ENCODE measurements at regions not wholly inside any gene's neighbourhood (a gene's known extent, or its start where the extent isn't known, plus 50 kb on each side); places are given as distances from the start of the nearest gene placed in this dataset.

DNA sequence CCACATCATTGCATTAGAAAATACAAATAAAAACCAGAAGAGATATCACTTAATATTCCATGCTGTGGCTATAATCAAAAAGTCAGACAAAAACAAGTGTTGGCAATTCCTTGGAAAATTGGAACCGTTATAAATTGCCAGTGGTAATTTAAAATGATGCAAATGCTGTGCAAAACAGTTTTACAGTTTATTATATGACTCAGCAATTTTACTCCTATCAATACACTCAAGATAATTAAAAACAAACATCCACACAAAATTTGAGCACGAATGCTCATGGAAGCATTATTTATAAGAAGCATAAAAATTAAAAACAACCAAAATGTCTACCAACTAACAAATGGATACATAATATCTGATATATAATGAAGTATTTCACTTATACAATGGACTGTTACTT, 728.8 kb downstream of the CBLN2 start:
- H3K27ac ChIP-seq (ENCODE audit: insufficient read depth in 1 of 2, low read depth in 1 of 2, low read length in 2 of 2, poor library complexity in 1 of 2, severe bottlenecking in 2 of 2), result no peak overlapping the region
- CTCF ChIA-PET, result no interaction called here
- DNase-seq, result no peak
- H3K9me3 ChIP-seq (ENCODE audit: control extremely low read depth in 1 of 5, control insufficient read depth in 4 of 5, insufficient read depth in 2 of 5, low read depth in 1 of 5, low read length in 4 of 5), result no peaks in the 10 kb centered on the region
- no peaks in the 10 kb centered on the region for H3K36me3 ChIP-seq (ENCODE audit: control insufficient read depth in 4 of 4, insufficient read depth in 4 of 4, low read length in 3 of 4)
- no peak overlapping the region for H3K4me3 ChIP-seq (ENCODE audit: control insufficient read depth in 1 of 7, extremely low read depth in 1 of 7, insufficient read depth in 4 of 7, low read depth in 2 of 7, low read length in 6 of 7)
- WGBS (ENCODE audit: insufficient coverage), result no CpG with 5 or more reads among the region's 2 CpGs
- H3K27me3 ChIP-seq (replicated peaks in 2 of 5; ENCODE audit: control insufficient read depth in 4 of 5, insufficient read depth in 5 of 5, low read length in 4 of 5), result no peaks in the 10 kb centered on the region
- H3K4me1 ChIP-seq (ENCODE audit: control extremely low read depth in 1 of 4, control insufficient read depth in 4 of 4, insufficient read depth in 4 of 4, low read length in 3 of 4), result no peaks in the 10 kb centered on the region
- POLR2A ChIA-PET, result no interaction called here

DNA sequence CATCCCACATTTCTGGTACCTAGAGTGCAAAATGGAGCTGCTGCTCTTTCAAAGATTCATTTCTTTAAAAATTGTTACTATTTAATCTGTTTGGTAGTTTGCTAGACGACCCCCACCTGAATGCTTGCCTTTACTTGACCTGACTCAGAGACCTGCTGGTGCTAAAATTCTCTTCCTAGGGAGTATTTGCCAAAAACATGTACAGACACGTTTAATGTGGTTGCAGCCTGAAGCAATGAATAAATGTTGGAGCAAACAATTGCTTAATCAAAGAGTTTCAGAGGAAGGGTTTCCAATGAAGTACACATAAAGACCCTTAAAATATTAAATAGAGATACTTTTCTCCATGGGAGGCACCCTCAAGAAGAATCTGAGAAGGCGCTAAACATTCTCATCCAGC, 734.4 kb downstream of the CBLN2 start:
- no peaks in the 10 kb centered on the region for H3K36me3 ChIP-seq (ENCODE audit: control insufficient read depth in 4 of 4, insufficient read depth in 4 of 4, low read length in 3 of 4)
- H3K27ac ChIP-seq (ENCODE audit: insufficient read depth in 1 of 2, low read depth in 1 of 2, low read length in 2 of 2, poor library complexity in 1 of 2, severe bottlenecking in 2 of 2), result no peak overlapping the region
- CTCF ChIA-PET, result no interaction called here
- no peak overlapping the region for H3K4me3 ChIP-seq (ENCODE audit: control insufficient read depth in 1 of 7, extremely low read depth in 1 of 7, insufficient read depth in 4 of 7, low read depth in 2 of 7, low read length in 6 of 7)
- no peak for DNase-seq
- POLR2A ChIA-PET, result no interaction called here
- 89% methylated on average over 3 of the region's 3 CpGs for WGBS (ENCODE audit: insufficient coverage)
- H3K9me3 ChIP-seq (ENCODE audit: control extremely low read depth in 1 of 5, control insufficient read depth in 4 of 5, insufficient read depth in 2 of 5, low read depth in 1 of 5, low read length in 4 of 5), result no peaks in the 10 kb centered on the region
- H3K27me3 ChIP-seq (replicated peaks in 2 of 5; ENCODE audit: control insufficient read depth in 4 of 5, insufficient read depth in 5 of 5, low read length in 4 of 5), result no peaks in the 10 kb centered on the region
- H3K4me1 ChIP-seq (ENCODE audit: control extremely low read depth in 1 of 4, control insufficient read depth in 4 of 4, insufficient read depth in 4 of 4, low read length in 3 of 4), result no peaks in the 10 kb centered on the region

DNA sequence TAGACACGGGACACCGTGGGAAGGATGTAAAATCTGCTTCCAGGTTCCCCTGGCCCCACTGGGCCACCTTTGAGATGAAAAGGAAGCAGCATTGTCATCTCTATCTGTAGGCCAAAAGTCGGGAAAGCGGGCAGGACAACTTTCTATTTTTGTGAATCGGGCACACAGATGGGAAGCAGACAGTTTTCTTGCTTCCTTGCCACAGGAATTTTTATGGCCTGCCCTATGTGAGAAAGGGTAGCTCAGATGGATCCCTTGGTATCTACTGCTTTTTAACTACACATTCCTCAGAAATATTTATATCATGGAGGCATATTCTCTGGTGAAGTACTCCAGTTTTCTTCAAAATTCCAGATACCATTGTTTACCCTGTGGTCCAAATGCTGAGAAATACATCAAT, 735.5 kb downstream of the CBLN2 start:
- Histone ChIP-seq H3K27ac (ENCODE audit: insufficient read depth in 1 of 2, low read depth in 1 of 2, low read length in 2 of 2, poor library complexity in 1 of 2, severe bottlenecking in 2 of 2) (no peak overlapping the region), H3K27me3 (replicated peaks in 2 of 5; ENCODE audit: control insufficient read depth in 4 of 5, insufficient read depth in 5 of 5, low read length in 4 of 5) (no peaks in the 10 kb centered on the region), H3K9me3 (ENCODE audit: control extremely low read depth in 1 of 5, control insufficient read depth in 4 of 5, insufficient read depth in 2 of 5, low read depth in 1 of 5, low read length in 4 of 5) (no peaks in the 10 kb centered on the region), H3K36me3 (ENCODE audit: control insufficient read depth in 4 of 4, insufficient read depth in 4 of 4, low read length in 3 of 4) (no peaks in the 10 kb centered on the region), H3K4me1 (ENCODE audit: control extremely low read depth in 1 of 4, control insufficient read depth in 4 of 4, insufficient read depth in 4 of 4, low read length in 3 of 4) (no peaks in the 10 kb centered on the region), H3K4me3 (ENCODE audit: control insufficient read depth in 1 of 7, extremely low read depth in 1 of 7, insufficient read depth in 4 of 7, low read depth in 2 of 7, low read length in 6 of 7) (no peak overlapping the region)
- POLR2A ChIA-PET, result no interaction called here
- DNase-seq, result no peak
- CTCF ChIA-PET, result no interaction called here
- 71% methylated on average over 4 of the region's 5 CpGs for WGBS (ENCODE audit: insufficient coverage)

DNA sequence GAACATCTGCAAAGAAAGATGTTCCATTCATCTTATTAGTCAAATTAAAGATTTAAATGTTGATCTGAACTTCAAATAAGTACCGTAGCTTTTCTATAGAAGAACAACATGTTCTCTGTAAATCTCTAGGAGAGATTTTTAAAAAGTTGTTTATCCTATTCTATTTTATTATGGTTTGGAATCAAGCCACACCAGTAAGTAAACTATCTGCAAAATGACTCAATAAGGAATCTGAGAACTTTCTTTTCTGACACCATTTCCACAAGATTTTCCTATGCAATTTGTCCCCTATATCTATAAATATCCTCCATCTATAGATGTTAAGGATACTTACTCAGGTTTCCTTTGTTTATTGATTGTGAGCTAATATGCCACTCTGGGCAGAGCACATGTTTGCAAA, 736.6 kb downstream of the CBLN2 start:
- no peak for DNase-seq
- no CpG with 5 or more reads among the region's 1 CpG for WGBS (ENCODE audit: insufficient coverage)
- no peak overlapping the region for H3K27ac ChIP-seq (ENCODE audit: insufficient read depth in 1 of 2, low read depth in 1 of 2, low read length in 2 of 2, poor library complexity in 1 of 2, severe bottlenecking in 2 of 2)
- ChIA-PET POLR2A (no interaction called here), CTCF (no interaction called here)
- no peak overlapping the region for H3K4me3 ChIP-seq (ENCODE audit: control insufficient read depth in 1 of 7, extremely low read depth in 1 of 7, insufficient read depth in 4 of 7, low read depth in 2 of 7, low read length in 6 of 7)
- H3K36me3 ChIP-seq (ENCODE audit: control insufficient read depth in 4 of 4, insufficient read depth in 4 of 4, low read length in 3 of 4), result no peaks in the 10 kb centered on the region
- H3K4me1 ChIP-seq (ENCODE audit: control extremely low read depth in 1 of 4, control insufficient read depth in 4 of 4, insufficient read depth in 4 of 4, low read length in 3 of 4), result no peaks in the 10 kb centered on the region
- H3K27me3 ChIP-seq (replicated peaks in 2 of 5; ENCODE audit: control insufficient read depth in 4 of 5, insufficient read depth in 5 of 5, low read length in 4 of 5), result no peaks in the 10 kb centered on the region
- H3K9me3 ChIP-seq (ENCODE audit: control extremely low read depth in 1 of 5, control insufficient read depth in 4 of 5, insufficient read depth in 2 of 5, low read depth in 1 of 5, low read length in 4 of 5), result no peaks in the 10 kb centered on the region

DNA sequence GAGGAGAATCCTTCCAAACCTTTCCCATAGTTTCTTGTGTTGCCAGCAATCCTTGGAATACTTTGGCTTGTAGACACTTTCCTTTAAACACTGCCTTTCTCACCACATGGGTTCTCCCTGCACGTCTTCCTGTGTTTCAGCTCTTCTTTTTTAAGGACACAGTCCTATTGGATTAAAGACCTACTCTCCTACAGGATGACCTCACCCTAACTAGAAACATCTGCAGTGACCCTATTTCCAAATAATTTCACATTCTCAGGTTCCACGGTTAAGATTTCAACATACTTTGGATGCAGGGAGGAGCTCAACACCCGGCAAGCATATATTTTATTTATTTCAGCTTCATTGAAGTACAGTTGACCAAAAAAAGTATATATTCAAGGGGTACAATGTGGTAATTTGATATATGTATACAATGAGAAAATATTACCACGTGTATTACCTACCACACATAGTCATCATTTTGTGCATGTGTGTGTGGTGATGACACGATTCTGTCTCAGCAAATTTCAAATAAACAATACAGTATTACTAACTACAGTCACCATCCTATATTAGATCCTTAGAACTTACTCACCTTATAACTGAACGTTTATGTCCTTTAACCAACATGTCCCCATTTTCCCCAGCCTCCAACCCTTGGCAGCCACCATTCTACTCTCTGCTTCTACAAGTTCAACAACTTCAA, 745.0 kb downstream of the CBLN2 start:
- Histone ChIP-seq H3K27me3 (replicated peaks in 2 of 5; ENCODE audit: control insufficient read depth in 4 of 5, insufficient read depth in 5 of 5, low read length in 4 of 5) (no peaks in the 10 kb centered on the region), H3K36me3 (ENCODE audit: control insufficient read depth in 4 of 4, insufficient read depth in 4 of 4, low read length in 3 of 4) (no peaks in the 10 kb centered on the region), H3K4me1 (ENCODE audit: control extremely low read depth in 1 of 4, control insufficient read depth in 4 of 4, insufficient read depth in 4 of 4, low read length in 3 of 4) (no peaks in the 10 kb centered on the region), H3K4me3 (ENCODE audit: control insufficient read depth in 1 of 7, extremely low read depth in 1 of 7, insufficient read depth in 4 of 7, low read depth in 2 of 7, low read length in 6 of 7) (no peak overlapping the region), H3K27ac (ENCODE audit: insufficient read depth in 1 of 2, low read depth in 1 of 2, low read length in 2 of 2, poor library complexity in 1 of 2, severe bottlenecking in 2 of 2) (no peak overlapping the region), H3K9me3 (ENCODE audit: control extremely low read depth in 1 of 5, control insufficient read depth in 4 of 5, insufficient read depth in 2 of 5, low read depth in 1 of 5, low read length in 4 of 5) (no peaks in the 10 kb centered on the region)
- 91% methylated on average over 3 of the region's 6 CpGs for WGBS (ENCODE audit: insufficient coverage)
- ChIA-PET CTCF (no interaction called here), POLR2A (no interaction called here)
- no peak for DNase-seq

DNA sequence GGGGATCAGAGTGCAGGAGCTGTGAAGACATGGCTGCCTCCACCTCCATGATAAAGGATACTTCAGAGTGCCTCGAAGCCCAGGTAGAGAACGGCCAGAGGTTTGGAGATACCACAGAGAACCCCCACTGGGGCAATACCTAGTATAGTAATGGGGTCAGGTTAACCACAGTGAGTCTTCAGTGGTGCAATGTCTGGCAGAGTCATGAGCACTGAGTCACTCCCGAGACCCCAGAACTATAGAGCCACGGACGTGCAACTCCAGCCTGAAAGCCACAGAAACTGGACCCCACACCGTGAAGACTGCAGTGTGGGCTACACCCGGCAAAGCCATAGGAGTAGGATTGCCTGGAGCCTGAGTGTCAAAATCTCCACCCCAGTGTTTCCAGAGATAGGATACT, 746.6 kb downstream of the CBLN2 start:
- no peak for DNase-seq

DNA sequence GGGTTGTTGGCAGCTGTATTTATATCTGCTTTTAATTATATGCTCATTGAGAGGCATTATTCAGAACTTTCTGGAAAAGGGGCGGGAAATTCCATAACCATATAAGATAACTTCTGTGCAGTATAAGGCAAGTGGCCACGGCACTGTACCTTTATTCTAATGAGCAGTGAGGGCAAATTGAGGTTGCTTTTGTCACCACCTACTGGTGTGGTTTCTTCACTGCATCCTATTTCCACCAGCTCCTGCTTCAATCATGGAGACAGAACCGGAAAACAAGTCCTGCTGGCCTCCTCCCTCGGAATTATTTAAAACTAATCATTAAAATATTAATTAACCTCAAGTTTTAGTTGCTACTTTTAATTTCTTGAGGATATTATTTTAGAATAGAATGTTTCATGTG, 759.4 kb downstream of the CBLN2 start:
- Histone ChIP-seq H3K4me1 (ENCODE audit: control extremely low read depth in 1 of 4, control insufficient read depth in 4 of 4, insufficient read depth in 4 of 4, low read length in 3 of 4) (no peaks in the 10 kb centered on the region), H3K27ac (ENCODE audit: insufficient read depth in 1 of 2, low read depth in 1 of 2, low read length in 2 of 2, poor library complexity in 1 of 2, severe bottlenecking in 2 of 2) (no peak overlapping the region), H3K27me3 (replicated peaks in 2 of 5; ENCODE audit: control insufficient read depth in 4 of 5, insufficient read depth in 5 of 5, low read length in 4 of 5) (peaks cover 0 to 1% (median 0%) of the 10 kb centered on the region in 5 experiments), H3K36me3 (ENCODE audit: control insufficient read depth in 4 of 4, insufficient read depth in 4 of 4, low read length in 3 of 4) (no peaks in the 10 kb centered on the region), H3K9me3 (ENCODE audit: control extremely low read depth in 1 of 5, control insufficient read depth in 4 of 5, insufficient read depth in 2 of 5, low read depth in 1 of 5, low read length in 4 of 5) (no peaks in the 10 kb centered on the region), H3K4me3 (ENCODE audit: control insufficient read depth in 1 of 7, extremely low read depth in 1 of 7, insufficient read depth in 4 of 7, low read depth in 2 of 7, low read length in 6 of 7) (no peak overlapping the region)
- DNase-seq, result peak in 2 of 3 donors; percentile 4 to 17
- POLR2A ChIA-PET, result no interaction called here
- 64% methylated on average over 2 of the region's 4 CpGs for WGBS (ENCODE audit: insufficient coverage)
- CTCF ChIA-PET, result interaction anchor here (0.7 to 1.2 kb wide), 2 partner anchors 11 to 60 kb away, joined by 3 read pairs; no protein-coding TSS in a partner anchor

More for the DNA sequence above, 746.6 kb downstream of the CBLN2 start:
- Histone ChIP-seq H3K27me3 (replicated peaks in 2 of 5; ENCODE audit: control insufficient read depth in 4 of 5, insufficient read depth in 5 of 5, low read length in 4 of 5) (no peaks in the 10 kb centered on the region), H3K4me3 (ENCODE audit: control insufficient read depth in 1 of 7, extremely low read depth in 1 of 7, insufficient read depth in 4 of 7, low read depth in 2 of 7, low read length in 6 of 7) (no peak overlapping the region), H3K27ac (ENCODE audit: insufficient read depth in 1 of 2, low read depth in 1 of 2, low read length in 2 of 2, poor library complexity in 1 of 2, severe bottlenecking in 2 of 2) (no peak overlapping the region), H3K9me3 (ENCODE audit: control extremely low read depth in 1 of 5, control insufficient read depth in 4 of 5, insufficient read depth in 2 of 5, low read depth in 1 of 5, low read length in 4 of 5) (no peaks in the 10 kb centered on the region), H3K36me3 (ENCODE audit: control insufficient read depth in 4 of 4, insufficient read depth in 4 of 4, low read length in 3 of 4) (no peaks in the 10 kb centered on the region), H3K4me1 (ENCODE audit: control extremely low read depth in 1 of 4, control insufficient read depth in 4 of 4, insufficient read depth in 4 of 4, low read length in 3 of 4) (no peaks in the 10 kb centered on the region)
- WGBS (ENCODE audit: insufficient coverage), result 99% methylated on average over 7 of the region's 7 CpGs
- CTCF ChIA-PET, result no interaction called here
- POLR2A ChIA-PET, result no interaction called here
